ENCODE measurements at regions not wholly inside any gene's neighbourhood (a gene's known extent, or its start where the extent isn't known, plus 50 kb on each side); places are given as distances from the start of the nearest gene placed in this dataset.

DNA sequence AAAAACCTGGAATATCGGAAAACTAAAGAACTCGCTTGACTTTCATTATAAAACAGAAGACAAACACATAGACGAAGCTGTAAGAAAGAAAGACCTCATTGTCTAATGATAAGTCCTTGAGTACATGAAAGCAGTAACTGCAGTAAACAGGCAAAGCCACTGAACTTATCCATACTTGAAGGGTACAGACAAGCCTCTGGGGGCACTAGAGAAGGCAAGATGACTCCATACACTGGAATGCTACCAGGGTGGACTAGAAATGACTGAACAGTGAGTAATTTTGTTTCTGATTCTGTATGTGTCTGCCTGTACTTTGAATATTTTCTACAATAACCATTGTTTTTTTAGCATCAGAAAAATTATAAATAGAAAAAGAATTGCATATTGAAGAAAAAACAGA lies 507.9 kb downstream of the UQCRFS1 start:
- H3K4me3 ChIP-seq: no peak overlapping the region
- intact Hi-C loops (cut with DNase I): no loop called here
- no peak for DNase-seq
- H3K27me3 ChIP-seq: no peaks in the 10 kb centered on the region
- H3K27ac ChIP-seq: no peak overlapping the region
- no peaks in the 10 kb centered on the region for H3K4me1 ChIP-seq (ENCODE audit: insufficient read depth)
- no peaks in the 10 kb centered on the region for H3K9me3 ChIP-seq
- WGBS, 3 donors: 53 to 60% (median 59%) methylated on average over 3 of the region's 3 CpGs
- H3K36me3 ChIP-seq: no peaks in the 10 kb centered on the region
- TF ChIP-seq POLR2A (IDR thresholded peaks at IDR 0.05) (no peak), EP300 (IDR thresholded peaks at IDR 0.05) (no peak)
- TF ChIP-seq, protein P1, sequence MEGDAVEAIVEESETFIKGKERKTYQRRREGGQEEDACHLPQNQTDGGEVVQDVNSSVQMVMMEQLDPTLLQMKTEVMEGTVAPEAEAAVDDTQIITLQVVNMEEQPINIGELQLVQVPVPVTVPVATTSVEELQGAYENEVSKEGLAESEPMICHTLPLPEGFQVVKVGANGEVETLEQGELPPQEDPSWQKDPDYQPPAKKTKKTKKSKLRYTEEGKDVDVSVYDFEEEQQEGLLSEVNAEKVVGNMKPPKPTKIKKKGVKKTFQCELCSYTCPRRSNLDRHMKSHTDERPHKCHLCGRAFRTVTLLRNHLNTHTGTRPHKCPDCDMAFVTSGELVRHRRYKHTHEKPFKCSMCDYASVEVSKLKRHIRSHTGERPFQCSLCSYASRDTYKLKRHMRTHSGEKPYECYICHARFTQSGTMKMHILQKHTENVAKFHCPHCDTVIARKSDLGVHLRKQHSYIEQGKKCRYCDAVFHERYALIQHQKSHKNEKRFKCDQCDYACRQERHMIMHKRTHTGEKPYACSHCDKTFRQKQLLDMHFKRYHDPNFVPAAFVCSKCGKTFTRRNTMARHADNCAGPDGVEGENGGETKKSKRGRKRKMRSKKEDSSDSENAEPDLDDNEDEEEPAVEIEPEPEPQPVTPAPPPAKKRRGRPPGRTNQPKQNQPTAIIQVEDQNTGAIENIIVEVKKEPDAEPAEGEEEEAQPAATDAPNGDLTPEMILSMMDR (IDR thresholded peaks at IDR 0.05): no peak

GRCh38 chr19:28703400-28703956 lies 509.5 kb downstream of the UQCRFS1 start:
- no peak for TF ChIP-seq EP300 (IDR thresholded peaks at IDR 0.05)
- no peak for TF ChIP-seq POLR2A (IDR thresholded peaks at IDR 0.05)
- TF ChIP-seq, protein P1 (IDR thresholded peaks at IDR 0.05): no peak
- DNase-seq: no peak
- intact Hi-C loops (cut with DNase I): no loop called here

DNA sequence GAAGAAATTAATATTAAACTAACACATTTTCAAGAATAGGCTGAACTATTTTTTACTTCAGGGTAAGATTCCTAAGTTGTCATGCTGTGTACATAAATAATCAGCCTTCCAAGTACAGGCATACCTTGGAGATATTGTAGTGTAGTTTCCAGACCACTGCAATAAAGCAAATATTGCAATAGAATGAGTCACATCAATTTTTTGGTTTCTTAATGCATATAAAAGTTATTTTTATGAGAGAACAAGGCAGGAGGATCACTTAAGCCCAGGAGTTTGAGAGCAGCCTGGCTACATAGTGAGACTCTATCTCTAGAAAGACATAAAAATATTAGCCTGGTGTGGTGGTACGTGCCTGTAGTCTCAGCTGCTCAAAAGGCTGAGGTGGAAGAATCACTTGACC lies 511.5 kb downstream of the UQCRFS1 start:
- no peak for DNase-seq
- no peaks in the 10 kb centered on the region for H3K9me3 ChIP-seq
- WGBS, 3 donors: 54 to 61% (median 58%) methylated on average over 1 of the region's 1 CpG
- H3K4me3 ChIP-seq: no peak overlapping the region
- no peaks in the 10 kb centered on the region for H3K4me1 ChIP-seq (ENCODE audit: insufficient read depth)
- H3K27ac ChIP-seq: no peak overlapping the region
- TF ChIP-seq, protein P1 (IDR thresholded peaks at IDR 0.05): no peak
- TF ChIP-seq EP300 (IDR thresholded peaks at IDR 0.05): no peak
- no peak for TF ChIP-seq POLR2A (IDR thresholded peaks at IDR 0.05)
- H3K27me3 ChIP-seq: no peaks in the 10 kb centered on the region
- intact Hi-C loops (cut with DNase I): no loop called here
- H3K36me3 ChIP-seq: no peaks in the 10 kb centered on the region

More at GRCh38 chr19:28703400-28703956, 509.5 kb downstream of the UQCRFS1 start:
- no peak overlapping the region for H3K27ac ChIP-seq
- no peaks in the 10 kb centered on the region for H3K36me3 ChIP-seq
- no peak overlapping the region for H3K4me3 ChIP-seq
- H3K4me1 ChIP-seq (ENCODE audit: insufficient read depth): no peaks in the 10 kb centered on the region
- no peaks in the 10 kb centered on the region for H3K27me3 ChIP-seq
- no peaks in the 10 kb centered on the region for H3K9me3 ChIP-seq

DNA sequence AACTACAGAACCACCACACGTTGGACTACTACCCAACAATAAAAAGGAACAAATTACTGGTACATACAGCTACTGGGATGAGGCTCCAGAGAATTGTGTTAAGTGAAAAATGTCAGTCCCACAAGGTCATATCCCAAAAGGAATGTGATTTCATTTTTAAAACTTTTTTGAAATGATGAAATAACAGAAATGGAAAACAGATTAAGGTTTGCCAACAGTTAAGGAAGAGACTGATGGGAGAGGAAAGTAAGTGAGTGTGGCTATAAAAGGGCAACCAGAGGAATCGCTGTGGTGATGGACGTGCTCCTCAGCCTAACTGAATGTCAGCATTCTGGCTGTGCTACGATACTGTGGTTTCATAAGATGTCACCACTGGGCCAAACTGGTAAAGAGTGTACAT lies 512.8 kb downstream of the UQCRFS1 start:
- Histone ChIP-seq H3K27me3 (no peaks in the 10 kb centered on the region), H3K4me3 (no peak overlapping the region), H3K4me1 (ENCODE audit: insufficient read depth) (no peaks in the 10 kb centered on the region), H3K36me3 (no peaks in the 10 kb centered on the region), H3K9me3 (no peaks in the 10 kb centered on the region), H3K27ac (no peak overlapping the region)
- TF ChIP-seq, protein P1 (IDR thresholded peaks at IDR 0.05): no peak
- TF ChIP-seq POLR2A (IDR thresholded peaks at IDR 0.05) (no peak), EP300 (IDR thresholded peaks at IDR 0.05) (no peak)
- 69 to 77% (median 72%) methylated on average over 4 of the region's 4 CpGs for WGBS, 3 donors
- DNase-seq: no peak
- intact Hi-C loops (cut with DNase I): no loop called here
